ENCODE measurements at regions not wholly inside any gene's neighbourhood (a gene's known extent, or its start where the extent isn't known, plus 50 kb on each side); places are given as distances from the start of the nearest gene placed in this dataset.

DNA sequence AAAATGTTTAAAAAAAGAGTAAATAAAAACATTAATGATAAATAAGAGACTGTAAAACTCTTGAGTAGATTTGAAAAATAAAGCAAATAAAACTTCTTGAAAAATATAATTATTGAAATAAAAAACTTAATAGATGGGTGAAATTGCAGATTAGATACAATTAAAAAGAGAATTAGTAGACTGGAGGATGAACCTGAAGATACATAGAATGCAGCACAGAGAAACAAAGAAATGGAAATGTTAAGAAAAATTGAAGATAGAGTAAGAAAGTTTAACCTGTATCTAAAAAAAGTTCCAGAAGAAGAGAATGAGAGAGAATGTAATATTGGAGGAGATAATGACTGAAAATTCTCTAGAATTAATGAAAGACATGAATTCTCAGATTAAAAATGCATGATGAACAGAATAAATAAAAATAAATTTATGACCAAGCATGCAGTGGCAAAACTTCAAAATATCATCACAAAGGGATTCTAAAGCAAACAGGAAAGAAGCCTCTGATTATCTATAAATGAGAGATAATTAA lies 438.1 kb upstream of the CLINT1 start:
- no peak for DNase-seq (ENCODE audit: low spot score)

DNA sequence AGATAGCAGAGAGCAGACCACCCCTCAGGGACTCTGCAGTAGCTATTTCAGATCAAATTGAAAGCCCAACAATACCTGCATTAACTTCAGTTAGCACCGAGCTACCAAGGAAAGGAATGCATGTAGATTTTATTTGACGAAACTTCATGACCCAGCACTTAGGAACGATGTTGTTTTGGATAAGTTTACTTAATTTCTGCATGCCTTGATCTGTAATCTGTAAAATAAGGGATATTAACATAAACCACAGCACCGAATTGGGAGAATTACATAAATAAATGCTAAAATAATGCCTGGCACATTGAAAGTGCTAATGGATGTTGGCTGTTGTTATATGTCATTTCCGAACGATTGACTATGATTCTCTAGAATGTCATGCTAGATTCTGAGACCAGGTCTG lies 435.8 kb upstream of the CLINT1 start:
- DNase-seq (ENCODE audit: low spot score) = no peak

DNA sequence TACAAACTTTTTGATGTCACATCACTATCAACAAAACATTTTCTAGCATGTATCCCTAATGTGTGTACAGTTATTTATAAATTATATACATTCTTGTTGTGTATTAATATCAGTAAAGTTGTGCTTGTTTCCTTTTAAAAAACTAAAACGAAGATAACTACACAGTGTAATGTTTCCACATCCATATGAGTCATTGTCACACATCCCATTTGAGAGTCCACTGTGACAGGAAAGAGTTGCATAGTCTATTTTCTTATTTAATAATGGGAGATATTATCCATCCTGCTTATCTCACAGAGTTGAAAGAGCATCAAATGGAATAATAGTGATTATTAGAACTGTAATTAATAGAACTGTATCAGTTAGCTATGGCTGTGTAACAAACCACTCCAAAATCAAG lies 434.0 kb upstream of the CLINT1 start:
- DNase-seq (ENCODE audit: low spot score) = no peak

DNA sequence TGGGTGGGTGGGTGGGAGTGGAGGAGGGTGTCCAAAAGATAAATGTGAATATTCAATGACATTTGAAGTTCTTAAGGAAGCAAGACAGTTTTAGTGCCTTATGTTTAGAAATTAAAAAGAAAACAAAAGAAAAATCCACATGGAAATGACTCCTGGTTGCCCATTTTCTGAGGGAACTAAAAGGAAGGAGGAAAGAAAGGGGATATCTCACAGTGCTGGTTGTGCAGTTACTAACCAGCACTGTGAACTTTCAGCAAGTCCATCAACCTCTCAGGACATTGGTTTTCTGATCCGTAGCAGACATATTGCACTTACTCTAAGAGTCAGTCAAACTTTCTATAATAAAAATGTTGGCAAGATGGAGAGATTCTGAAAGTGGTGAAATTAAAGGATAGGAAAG lies 431.0 kb upstream of the CLINT1 start:
- no peak for DNase-seq (ENCODE audit: low spot score)

DNA sequence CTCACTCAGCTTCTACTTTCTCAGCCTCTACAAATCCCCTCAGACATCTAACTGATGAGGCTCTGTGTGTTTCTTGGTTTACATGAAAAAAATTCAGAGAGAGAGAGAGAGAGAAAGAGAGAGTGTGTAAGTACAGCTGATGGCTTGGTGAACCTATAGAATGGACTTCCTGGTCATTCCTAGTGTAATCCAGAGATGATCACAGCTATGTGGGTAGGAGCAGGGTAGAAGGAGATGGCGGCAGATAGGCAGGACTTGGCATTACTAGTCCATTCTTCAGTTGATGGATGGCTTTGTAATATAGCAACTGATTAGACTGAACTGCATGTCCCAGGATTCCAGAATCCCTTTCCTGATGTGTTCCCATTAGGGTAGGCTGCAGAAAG lies 429.3 kb upstream of the CLINT1 start:
- DNase-seq (ENCODE audit: low spot score) = no peak

DNA sequence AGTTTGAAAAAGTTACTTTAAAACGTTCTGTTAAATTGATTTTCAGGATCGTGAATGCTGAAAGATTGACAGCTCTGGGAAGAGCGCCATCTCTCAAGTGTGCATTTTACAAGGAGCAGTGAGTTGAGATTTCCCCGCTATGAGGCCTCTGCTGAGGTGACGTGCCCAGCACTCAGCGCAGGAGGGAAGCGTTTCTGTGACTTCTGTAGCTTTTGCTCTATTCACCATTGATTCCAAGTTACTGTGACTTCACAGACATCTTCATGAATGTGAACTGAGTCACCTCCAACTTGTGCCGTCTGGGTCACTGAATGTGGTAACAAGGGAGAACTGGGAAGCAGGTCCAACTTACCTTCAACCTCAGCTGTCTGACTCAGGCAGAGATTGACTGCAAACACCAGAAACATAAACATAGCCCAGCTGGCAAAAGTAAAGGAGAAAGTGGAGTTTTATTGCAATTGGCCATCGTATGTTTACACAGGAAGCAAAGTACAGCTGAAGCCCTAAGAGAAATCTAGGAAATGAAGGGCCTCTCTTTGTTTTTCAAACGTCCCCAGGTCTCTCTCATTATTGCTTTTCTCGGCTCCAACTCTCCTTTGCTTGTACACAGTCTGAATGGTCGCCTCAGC lies 428.8 kb upstream of the CLINT1 start:
- no peak for DNase-seq (ENCODE audit: low spot score)

DNA sequence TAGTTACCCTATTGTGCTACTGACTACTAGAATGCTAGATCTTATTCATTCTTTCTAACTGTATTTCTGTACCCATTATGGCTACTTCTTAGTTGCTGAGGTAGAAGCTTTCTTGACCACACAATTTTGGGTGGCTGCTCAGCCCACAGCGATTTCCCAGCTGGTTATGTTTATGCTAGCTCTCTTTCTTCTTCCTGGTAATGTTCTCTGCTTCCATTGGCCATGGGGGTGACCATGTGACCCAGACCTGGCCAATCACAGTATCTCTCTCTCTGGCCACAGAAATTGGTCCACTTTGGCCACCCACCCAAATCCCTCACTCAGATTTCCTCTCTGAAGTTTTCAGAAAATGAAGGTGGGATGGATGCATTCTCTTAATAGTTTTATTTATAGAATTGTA lies 427.9 kb upstream of the CLINT1 start:
- no peak for DNase-seq (ENCODE audit: low spot score)

DNA sequence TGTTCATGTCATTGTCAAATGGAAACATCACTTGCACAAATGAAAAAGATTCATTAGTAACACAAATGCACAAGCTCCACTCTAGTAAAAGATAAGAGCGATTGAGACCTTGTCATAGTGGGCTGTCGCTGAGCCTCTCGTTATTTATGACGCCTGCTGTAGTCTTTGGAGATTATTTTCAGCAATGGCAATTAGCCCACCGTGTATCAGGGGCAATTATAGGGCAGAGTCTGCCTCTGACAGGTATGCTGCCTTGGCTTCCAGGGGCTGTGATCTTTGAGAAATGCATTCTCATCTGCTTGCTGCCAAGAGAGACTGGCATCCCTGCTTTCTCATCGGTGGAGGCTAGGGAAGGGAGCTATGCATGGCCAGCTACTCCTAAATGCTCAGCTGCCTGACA lies 426.8 kb upstream of the CLINT1 start:
- no peak for DNase-seq (ENCODE audit: low spot score)

DNA sequence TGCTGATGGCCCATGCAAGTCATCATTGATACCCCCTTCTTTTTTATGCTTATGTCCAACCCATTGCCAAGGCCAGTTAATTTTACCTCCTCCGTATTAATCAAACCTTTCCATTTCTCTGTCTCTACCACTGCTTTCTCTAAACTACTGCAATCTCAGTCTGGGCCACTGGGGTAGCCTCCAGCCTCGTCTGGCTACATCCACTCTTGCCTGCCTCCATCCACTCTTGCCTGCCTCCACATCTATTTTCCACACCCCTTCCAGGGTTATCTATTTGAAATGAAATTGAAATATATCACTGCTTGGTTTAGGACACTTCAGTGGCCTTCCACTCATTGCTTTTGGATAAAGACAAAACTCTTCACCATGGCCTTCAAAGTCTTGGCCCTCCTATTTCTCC lies 425.3 kb upstream of the CLINT1 start:
- no peak for DNase-seq (ENCODE audit: low spot score)

DNA sequence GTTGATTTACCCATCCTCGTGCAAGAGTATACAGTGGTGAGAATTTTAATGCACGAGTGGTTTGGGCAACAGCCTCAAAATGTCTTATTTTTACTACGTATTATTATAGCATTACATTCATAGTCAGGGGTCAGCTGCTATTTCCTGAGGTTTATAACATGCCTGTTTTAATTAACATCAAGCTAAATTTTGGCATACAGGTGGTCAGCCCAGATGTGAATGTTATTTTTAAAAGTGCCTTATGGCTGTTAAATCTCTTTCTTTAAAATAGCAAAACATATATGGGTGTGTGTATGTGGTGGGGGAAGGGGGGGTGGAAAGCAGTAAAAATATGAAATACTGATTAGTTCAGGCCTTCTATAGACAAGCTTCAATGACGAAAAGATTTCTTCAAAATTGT lies 424.5 kb upstream of the CLINT1 start:
- no peak for DNase-seq (ENCODE audit: low spot score)

DNA sequence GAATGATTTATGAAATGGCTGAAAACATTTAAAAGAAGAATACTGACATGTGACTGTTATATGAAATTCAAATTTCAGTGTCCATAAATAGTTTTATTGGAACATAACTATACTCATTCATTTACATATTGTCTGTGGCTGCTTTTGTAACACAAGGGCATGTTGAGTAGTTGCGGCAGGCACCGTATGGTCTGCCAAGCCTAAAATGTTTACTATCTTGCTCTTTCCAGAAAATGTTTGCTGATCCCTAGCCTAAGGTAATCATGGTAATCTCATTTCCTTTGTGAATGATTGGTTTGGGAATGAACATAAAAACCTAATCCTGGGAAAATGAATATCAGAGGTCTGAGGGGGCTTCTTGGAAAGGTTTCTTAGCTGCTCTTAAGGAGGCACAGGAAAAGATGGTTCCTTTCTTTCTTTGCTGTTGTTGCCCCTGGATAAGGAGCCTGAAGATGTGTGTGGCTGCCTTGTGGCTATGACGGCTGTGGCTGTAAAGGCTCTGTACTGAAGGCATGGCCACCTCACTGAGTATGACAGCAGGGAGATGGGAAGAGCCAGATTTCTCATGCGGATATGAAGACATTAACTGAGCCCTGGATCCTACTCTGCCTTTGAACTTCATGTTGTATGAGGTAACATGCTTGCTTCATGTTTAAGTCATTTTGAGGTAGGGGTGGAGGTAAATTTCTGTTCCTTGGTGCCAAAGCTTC lies 419.4 kb upstream of the CLINT1 start:
- DNase-seq (ENCODE audit: low spot score) = no peak

DNA sequence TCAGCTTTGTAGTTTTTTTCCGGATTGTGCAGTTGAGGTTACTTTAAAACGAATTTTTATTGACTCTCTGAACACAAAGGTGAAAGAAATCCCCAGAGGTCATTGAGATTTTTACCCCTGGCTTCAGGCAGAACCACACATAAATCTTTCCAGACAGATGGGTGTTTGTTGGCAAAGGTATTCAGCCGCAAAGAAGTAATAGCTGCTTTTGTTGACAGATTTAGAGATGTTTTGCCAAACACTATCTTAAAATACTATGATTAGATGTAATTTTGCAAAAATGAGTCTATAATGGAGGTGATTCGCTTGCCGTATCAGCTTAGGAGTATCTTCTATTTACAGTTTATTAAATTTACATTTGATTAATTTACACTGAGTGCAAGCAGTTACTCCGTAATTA lies 418.3 kb upstream of the CLINT1 start:
- DNase-seq (ENCODE audit: low spot score) = no peak

DNA sequence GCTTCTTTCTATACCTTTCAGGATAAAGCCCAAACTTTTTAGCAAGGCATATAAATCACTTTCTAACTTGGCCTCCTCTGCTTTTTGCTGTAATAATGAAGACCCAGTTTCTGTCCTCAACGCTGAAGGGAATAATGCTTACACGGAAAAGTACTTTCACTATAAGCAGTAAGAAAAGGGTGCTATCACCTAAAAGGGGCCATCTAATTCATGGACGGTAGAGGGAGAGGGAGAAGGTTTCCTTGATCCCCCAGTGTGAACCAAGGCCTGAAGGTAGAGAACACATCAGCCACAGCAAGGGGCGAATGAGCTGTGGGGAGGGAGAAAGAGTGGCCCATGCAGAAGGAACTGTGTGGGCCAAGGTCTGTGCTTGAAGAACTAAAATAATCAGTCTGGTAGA lies 417.7 kb upstream of the CLINT1 start:
- DNase-seq (ENCODE audit: low spot score) = no peak

DNA sequence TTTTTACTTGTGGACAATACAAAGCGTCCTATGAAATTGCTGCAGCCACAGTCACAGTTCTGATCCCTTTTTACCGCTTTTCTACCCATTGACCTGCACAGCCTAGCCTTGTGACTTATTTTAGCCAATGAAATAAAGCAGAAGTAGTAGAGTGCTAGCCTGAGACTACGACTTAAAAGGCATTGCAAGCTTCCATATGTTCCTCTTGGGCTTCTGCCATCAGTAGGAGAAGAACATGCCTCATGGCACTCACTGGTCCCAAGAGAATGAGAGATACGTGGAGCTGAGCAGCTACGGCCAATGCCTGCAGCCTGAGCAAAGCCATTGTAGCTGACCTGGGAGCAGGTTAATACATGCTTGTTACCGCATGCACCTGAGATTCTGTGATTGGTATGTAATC lies 416.6 kb upstream of the CLINT1 start:
- no peak for DNase-seq (ENCODE audit: low spot score)

DNA sequence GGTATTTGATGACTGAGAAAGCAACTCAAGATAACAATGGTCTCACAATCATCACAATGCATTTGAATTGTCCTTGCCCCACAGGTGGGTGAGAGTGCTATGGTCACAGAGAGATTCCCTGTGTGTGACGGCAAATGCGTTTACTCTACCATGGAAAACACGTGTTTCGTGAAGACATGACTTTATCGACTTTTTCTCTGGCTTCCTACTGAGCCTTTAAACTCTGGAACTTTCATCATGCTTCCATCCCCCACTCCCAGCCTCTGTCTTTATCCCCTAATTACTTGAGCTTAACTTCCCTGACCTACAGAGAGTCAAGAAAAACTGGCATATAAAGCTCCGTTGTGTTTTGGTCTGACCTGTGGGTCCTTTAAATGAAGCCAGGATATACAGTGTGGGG lies 414.1 kb upstream of the CLINT1 start:
- no peak for DNase-seq (ENCODE audit: low spot score)

DNA sequence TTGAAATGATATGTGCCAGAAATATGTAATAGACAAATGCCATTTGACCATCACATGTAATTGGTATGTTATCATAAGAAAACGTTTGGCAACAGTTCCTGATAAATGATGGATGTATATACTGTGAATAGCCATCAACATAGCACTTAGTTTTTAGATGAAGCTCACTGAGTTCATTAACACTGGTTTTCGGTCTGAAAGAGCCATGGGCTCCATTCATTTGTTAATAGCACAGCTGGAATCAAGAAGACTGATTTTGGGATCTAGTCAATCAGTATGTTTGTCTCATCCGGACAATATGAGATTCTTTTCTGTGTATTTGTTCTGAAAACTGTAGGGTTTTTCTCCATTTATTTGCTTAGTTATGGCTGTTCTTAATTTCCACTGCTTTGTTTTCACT lies 413.5 kb upstream of the CLINT1 start:
- no peak for DNase-seq (ENCODE audit: low spot score)

DNA sequence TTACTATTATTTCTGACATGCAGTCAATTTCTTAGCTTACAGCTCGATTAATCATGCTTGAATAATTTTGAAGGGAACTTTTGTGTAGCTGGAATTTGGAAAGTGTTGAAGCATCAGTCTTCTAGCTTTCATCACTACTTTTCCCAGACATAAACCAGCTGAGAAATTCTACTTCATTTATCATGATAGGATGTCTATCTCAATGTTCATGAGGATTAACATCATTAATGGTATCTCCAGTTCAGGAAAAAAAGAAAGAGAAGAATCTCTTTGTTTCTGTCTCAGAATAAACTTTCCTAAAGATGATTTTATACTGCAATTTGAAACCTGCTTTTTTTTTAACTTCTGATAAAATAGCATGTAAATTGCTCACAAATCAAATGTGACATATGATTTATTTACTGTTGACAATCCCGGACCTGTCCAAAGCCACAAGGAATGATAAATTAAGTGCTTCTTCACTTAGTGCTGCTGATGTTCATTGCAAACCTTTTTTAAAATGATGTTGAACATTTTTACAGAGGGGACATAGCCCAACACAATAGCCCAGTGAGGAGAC lies 412.1 kb upstream of the CLINT1 start:
- DNase-seq (ENCODE audit: low spot score) = no peak

DNA sequence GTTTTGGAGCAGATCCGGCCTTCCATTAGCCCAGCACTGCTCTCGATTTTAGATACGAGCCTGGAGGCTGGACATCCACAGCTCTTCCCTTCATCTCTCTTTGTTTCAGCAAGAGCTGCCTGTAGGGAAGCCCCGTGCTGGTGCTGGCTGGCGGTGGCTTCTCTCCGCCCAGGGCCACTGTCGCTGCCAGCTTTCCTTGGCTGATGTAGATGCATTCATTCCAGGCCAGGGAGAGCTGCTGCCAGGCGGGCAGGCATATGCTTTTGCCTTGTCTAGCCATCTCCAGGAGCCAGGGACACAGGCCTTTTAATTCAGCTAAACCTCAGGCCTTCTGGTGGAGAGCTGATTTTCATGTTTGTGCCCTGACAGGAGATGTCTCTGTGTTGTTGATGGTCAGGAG lies 409.3 kb upstream of the CLINT1 start:
- no peak for DNase-seq (ENCODE audit: low spot score)

DNA sequence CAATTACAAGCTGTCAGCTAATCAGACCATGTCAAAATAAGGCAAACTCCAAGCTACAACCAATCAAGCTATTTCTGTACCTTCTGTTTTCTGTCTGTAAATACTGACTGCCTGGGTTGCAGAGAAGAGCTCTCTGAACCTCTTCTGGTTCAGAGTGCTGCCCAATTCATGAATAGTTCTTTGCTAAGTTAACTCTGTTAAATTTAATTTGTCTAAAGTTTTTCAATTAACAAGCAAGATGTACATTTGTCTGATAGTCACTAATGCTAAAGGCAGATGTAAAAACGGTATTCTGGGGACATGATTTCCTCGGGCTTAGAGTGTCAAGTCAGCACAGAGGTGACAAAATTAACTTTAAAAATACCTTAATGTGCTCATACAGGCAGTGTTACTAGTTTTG lies 408.3 kb upstream of the CLINT1 start:
- DNase-seq (ENCODE audit: low spot score) = no peak

DNA sequence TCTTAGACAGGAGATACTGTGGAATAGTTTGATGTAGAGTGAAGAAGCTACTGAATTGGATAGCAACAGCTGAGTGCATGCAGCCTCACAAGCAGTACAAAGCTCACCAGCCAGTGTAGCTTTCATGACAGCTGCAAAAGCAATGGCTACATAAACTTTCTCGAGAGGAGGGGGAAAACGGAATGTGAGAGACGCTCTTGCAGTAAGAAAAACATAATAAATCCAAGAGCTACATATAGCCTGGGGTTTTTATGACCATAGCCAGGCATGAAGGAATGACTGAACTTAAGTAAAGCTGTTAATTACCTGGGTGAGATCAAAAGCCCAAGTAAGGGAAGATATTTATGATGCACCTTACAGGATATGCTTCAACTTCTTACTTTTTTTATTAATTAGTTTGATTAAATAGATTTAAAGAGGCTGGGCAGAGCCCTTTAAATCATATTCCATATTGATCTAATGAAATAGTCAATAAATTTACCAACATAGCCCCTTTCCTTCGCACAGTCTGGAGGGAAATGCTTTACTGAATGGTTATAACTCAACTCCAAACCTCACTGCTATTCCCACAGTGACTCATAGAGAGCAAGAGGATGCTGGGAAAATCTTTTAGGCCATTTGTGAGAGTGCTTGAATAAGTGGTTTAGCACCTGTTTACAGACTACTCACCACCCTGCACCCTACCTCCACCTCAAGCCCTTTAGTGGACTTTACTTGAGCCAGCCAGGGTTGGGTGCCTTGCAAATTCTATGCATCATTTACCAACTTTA lies 407.2 kb upstream of the CLINT1 start:
- DNase-seq (ENCODE audit: low spot score) = no peak

DNA sequence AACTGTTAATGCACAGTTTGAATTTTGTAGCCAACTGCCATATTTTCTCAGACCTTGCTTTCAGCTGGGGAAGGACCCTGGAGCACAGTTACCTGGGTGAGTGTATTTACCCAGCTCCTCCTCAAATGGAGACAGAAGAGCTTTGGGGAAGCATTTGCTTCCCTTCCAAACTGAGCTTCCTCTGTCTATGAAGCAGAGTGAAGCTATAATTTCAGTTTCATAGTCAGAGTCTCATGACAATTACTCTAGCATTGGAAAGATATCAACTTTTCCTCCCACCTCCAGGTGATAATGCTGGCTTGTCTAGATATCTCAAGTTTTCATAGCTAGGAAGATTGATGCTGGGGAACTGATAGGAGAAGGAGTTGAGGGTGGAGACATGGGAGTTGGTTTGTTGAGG lies 406.4 kb upstream of the CLINT1 start:
- no peak for DNase-seq (ENCODE audit: low spot score)

DNA sequence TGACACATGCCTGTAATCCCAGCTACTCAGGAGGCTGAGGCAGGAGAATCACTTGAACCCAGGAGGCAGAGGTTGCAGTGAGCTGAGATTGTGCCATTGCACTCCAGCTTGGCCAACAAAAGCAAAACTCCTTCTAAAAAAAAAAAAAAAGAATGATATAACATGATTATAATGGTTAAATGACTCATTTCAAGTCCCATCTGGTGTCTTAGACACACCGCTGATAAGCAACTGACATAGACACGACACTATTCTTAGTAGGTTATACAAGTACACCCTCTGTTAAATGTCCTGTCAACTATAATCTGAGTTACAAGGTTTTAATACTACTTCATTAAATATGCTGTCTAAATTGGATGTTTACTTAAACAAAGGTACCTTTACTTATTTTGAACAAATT lies 405.3 kb upstream of the CLINT1 start:
- DNase-seq (ENCODE audit: low spot score) = no peak
